ENCODE measurements at regions not wholly inside any gene's neighbourhood (a gene's known extent, or its start where the extent isn't known, plus 50 kb on each side); places are given as distances from the start of the nearest gene placed in this dataset.

- TF ChIP-seq POLR2A (IDR thresholded peaks at IDR 0.05; ENCODE audit: extremely low read depth, insufficient read length), result no peak
- TF ChIP-seq CTCF (IDR thresholded peaks at IDR 0.05; ENCODE audit: low read depth, low read length), result no peak
- no peak for TF ChIP-seq MAX (IDR thresholded peaks at IDR 0.05; ENCODE audit: low read depth, low read length)
- TF ChIP-seq MYC (IDR thresholded peaks at IDR 0.05; ENCODE audit: low read depth, low read length), result no peak
These were observed 238.3 kb downstream of the COG6 start for GRCh38 chr13:39893808-39894207.

Measured in NB4 (cell line).